Heart right ventricle (tissue), 16 donors: ENCODE measurements at regions not wholly inside any gene's neighbourhood (a gene's known extent, or its start where the extent isn't known, plus 50 kb on each side); places are given as distances from the start of the nearest gene placed in this dataset.
"Not testable (repeated sequence)": the region's sequence is repeated elsewhere in the genome, so short reads cannot be mapped to it uniquely, and the experiment has no call there.

ENCODE experiments used
- ATAC-seq, 8 donors: fragments of 200-7000 bp; cut with Tn5 transposase; one replicate each; pipeline ENCODE4 v1.9.1; 2020; ENCODE audit warnings: mild to moderate bottlenecking in 8 of 8, moderate library complexity in 8 of 8, moderate number of reproducible peaks in 1 of 8
- DNase-seq, 2 donors: peaks; one replicate each; pipeline ENCODE4 v3.0.0-alpha.2; 2020
- H3K27ac ChIP-seq, 10 donors: fragments of 200-600 bp; sonication (generic) in 2 of 10; one replicate each; pipeline versions ENCODE4 v1.5.0 to v1.8.0; 2020 to 2022; ENCODE audit warnings: mild to moderate bottlenecking in 3 of 10
- H3K27me3 ChIP-seq, 7 donors: fragments of 200-600 bp; one replicate each; pipeline ENCODE4 v1.8.0; 2021 to 2022; ENCODE audit warnings: mild to moderate bottlenecking in 2 of 7
- H3K36me3 ChIP-seq, 9 donors: fragments of 200-600 bp; sonication (generic) in 1 of 9; one replicate each; pipeline versions ENCODE4 v1.5.0 to v1.8.0; 2020 to 2022; ENCODE audit warnings: mild to moderate bottlenecking in 2 of 9
- H3K4me1 ChIP-seq, 9 donors: fragments of 200-600 bp; sonication (generic) in 1 of 9; one replicate each; pipeline versions ENCODE4 v1.5.0 to v1.8.0; 2020 to 2022; ENCODE audit warnings: mild to moderate bottlenecking in 4 of 9
- H3K4me3 ChIP-seq, 10 donors: fragments of 200-600 bp; sonication (generic) in 2 of 10; one replicate each; pipeline versions ENCODE4 v1.5.0 to v1.8.0; 2020 to 2022; ENCODE audit warnings: mild to moderate bottlenecking in 7 of 10, moderate library complexity in 2 of 10
- H3K9me3 ChIP-seq, 11 donors: fragments of 200-600 bp in 10 of 11; sonication (generic) in 2 of 11; one replicate each; pipeline versions ENCODE4 v1.5.0 to v1.8.0; 2013 to 2022; ENCODE audit warnings: mild to moderate bottlenecking in 2 of 11, control low read depth in 1 of 11, moderate library complexity in 1 of 11
- CTCF ChIP-seq, 9 donors: fragments of 200-600 bp; sonication (generic) in 2 of 9; IDR thresholded peaks; one replicate each; pipeline versions ENCODE4 v1.5.0 to v1.8.0; 2021 to 2022; ENCODE audit warnings: antibody characterized with exemption in 9 of 9, mild to moderate bottlenecking in 5 of 9, moderate library complexity in 1 of 9
- WGBS, 2 donors: extraction: QIAGEN DNeasy Blood & Tissue Kit; methylation state at CpG; one replicate each; pipeline ENCODE4 v1.1.7; 2013; ENCODE audit warnings: inconsistent platforms in 1 of 2; 5-methylcytosine and 5-hydroxymethylcytosine counted together
- intact Hi-C, 10 donors: fragments of 100-400 bp; cut with DNase I; formaldehyde crosslinking; loops; one replicate each; pipeline versions ENCODE4 v1.11.1 to v1.14.2; 2022
- donor health status: Arrhythmogenic right ventricular cardiomyopathy.
- donor health status: ischemic (EF 13 %, LVEDD 7.1; RV severe dilation, severe dysfunction).
- donor health status: healthy with polysubstance abuse.
- donor health status: DM: no; HTN: yes; CAD: no.
- donor health status: DM: no; HTN: no; CAD: no.
- donor health status: ischemic (EF 25% LVEDD 6.9; RV normal size, moderate dysfunction).
- donor health status: ischemic (EF 25% LVEDD 5.7; RV mildly dilated, moderate dysfunction).
- donor health status: healthy.
- donor health status: DM: yes; HTN: yes; CAD: no.
- donor health status: Ischemic cardiomyopathy.
- donor health status: ischemic (EF 35%, LVEDD 5.7; RV mildly dilated, moderate dysfunction).
- donor health status: nonischemic (EF 11% LVEDD 7.7; RV severe dilation, severe dysfunction).
- donor health status: DM: yes; HTN: yes; CAD: no.
- donor health status: PGD.
- donor health status: ischemic (EF 29% LVEDD 5.4; RV normal size, mild dysfunction).
- donor health status: nonischemic (EF 23%, LVEDD 6.1; RV moderate dilation, normal function).

- Histone ChIP-seq H3K9me3 (peaks cover 0 to 4% (median 0%) of the 10 kb centered on the region in 11 donors), H3K27me3 (no peaks in the 10 kb centered on the region), H3K36me3 (no peaks in the 10 kb centered on the region), H3K4me1 (no peaks in the 10 kb centered on the region), H3K4me3 (no peak overlapping the region), H3K27ac (no peak overlapping the region)
- ATAC-seq (no peak), DNase-seq (no peak)
- intact Hi-C loops = no loop called here
- 70 to 75% methylated on average over 2 of the region's 2 CpGs for WGBS, 2 donors
- TF ChIP-seq CTCF (IDR thresholded peaks at IDR 0.05) = no peak
Observed at GRCh38 chr20:55322745-55323144, 682.6 kb downstream of the CBLN4 start.

- WGBS, 2 donors = 51 to 60% methylated on average over 1 of the region's 1 CpG
- intact Hi-C loops = no loop called here
Observed at GRCh38 chr20:55316753-55317152, 688.6 kb downstream of the CBLN4 start.

GRCh38 chr20:55310844-55311243 lies 694.5 kb downstream of the CBLN4 start:
- ATAC-seq, H3K27me3 ChIP-seq: not testable (repeated sequence)

More at GRCh38 chr20:55316753-55317152, 688.6 kb downstream of the CBLN4 start:
- no peaks in the 10 kb centered on the region for H3K4me1 ChIP-seq
- H3K4me3 ChIP-seq = no peak overlapping the region
- H3K36me3 ChIP-seq = no peaks in the 10 kb centered on the region
- H3K27ac ChIP-seq = no peak overlapping the region
- DNase-seq (no peak), ATAC-seq (no peak)
- no peaks in the 10 kb centered on the region for H3K27me3 ChIP-seq
- peaks cover 0 to 13% (median 0%) of the 10 kb centered on the region in 11 donors for H3K9me3 ChIP-seq
- TF ChIP-seq CTCF (IDR thresholded peaks at IDR 0.05) = no peak

GRCh38 chr20:55291261-55291660 lies 714.1 kb downstream of the CBLN4 start:
- intact Hi-C loops = loop anchor here in 1 of 10 donors (10.0 kb wide), 1 partner anchor 56 kb away; no protein-coding TSS in a partner anchor

More at GRCh38 chr20:55310844-55311243, 694.5 kb downstream of the CBLN4 start:
- H3K27ac ChIP-seq, H3K4me1 ChIP-seq, DNase-seq, H3K36me3 ChIP-seq, H3K4me3 ChIP-seq, intact Hi-C loops: not testable (repeated sequence)
- H3K9me3 ChIP-seq = peaks cover 0 to 43% (median 0%) of the 10 kb centered on the region in 11 donors

More at GRCh38 chr20:55291261-55291660, 714.1 kb downstream of the CBLN4 start:
- Histone ChIP-seq H3K27me3 (no peaks in the 10 kb centered on the region), H3K4me1 (no peaks in the 10 kb centered on the region), H3K9me3 (no peaks in the 10 kb centered on the region), H3K36me3 (no peaks in the 10 kb centered on the region), H3K27ac (no peak overlapping the region), H3K4me3 (no peak overlapping the region)
- TF ChIP-seq CTCF (IDR thresholded peaks at IDR 0.05) = no peak
- ATAC-seq (no peak), DNase-seq (no peak)
- 57 to 66% methylated on average over 1 of the region's 1 CpG for WGBS, 2 donors
